ENCODE measurements at regions not wholly inside any gene's neighbourhood (a gene's known extent, or its start where the extent isn't known, plus 50 kb on each side); places are given as distances from the start of the nearest gene placed in this dataset.
"Not testable (repeated sequence)": the region's sequence is repeated elsewhere in the genome, so short reads cannot be mapped to it uniquely, and the experiment has no call there.

DNA sequence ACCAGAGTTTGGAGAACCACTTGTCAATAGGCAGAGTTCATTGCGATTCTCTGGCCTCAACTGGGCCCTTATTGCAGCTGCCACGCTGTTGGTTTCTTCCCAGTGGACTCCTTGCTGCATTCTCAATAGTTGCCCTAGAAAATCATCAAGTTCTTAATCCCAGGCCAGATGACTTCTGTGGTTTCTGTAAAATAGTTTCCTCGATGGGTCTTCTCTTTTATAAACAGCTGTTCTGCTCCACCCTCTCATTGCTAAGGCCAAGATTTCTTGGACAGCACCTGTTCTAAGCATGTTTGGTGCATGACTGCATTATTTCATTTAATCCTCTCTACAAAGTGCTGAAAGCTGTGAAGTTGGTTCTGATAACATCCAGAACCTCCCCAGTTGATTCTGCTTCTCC is 131.0 kb downstream of the BCL2L11 start:
- no peak for DNase-seq (ENCODE audit: low spot score)

DNA sequence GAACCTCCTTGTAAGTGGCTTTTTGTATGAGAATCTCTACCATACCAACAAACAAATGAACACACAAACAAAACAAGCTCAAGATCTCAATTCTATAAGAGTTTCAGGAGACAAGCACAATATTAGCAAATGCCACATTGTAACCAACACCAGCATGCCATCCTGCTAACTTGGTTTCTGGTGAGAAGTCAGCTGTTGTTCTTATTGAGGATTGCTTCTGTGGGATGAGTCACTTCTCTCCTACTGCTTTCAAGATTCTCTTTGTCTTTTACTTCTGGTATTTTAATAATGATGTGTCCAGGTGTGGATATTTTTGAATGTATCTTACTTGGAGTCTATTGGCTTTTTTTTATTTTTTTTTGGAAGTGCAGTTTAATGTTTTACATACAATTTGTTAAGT is 131.7 kb downstream of the BCL2L11 start:
- no peak for DNase-seq (ENCODE audit: low spot score)

DNA sequence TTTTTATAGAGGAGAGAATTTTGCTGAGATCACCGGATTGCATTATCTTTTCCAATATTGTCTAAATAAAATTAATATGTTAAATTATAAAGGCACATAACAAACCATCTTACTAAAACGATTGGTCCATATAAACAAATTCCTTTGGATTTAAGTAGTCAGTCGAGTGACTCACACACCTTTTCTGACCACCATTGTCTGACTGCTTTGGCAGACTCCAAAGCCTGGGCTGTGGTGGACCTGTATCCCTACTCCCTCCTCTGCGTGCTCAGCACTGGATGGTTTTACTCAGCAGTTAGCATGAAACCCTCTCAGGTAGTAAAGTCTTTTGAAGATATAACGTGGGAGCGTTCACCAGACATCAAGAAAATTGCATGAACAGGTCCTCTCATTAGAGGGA is 134.2 kb downstream of the BCL2L11 start:
- not testable (repeated sequence) for DNase-seq (ENCODE audit: low spot score)

DNA sequence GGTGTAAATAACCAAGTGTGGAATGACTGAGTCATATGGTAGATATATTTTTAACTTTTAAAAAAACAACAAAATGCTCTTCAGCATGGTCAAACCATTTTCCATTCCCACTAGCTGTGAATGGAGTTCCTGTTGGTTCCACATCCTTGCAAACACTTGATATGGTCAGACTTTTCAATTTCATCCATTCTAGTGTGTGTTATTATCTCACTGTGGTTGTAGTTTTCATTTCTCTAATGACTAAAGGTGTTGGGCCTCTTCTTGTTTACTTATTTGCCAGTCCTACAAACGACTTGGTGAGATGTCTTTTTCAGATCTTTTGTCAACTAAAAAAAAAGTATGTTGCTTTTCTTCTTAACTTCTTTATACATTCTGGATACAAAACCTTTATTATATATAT is 135.9 kb downstream of the BCL2L11 start:
- not testable (repeated sequence) for DNase-seq (ENCODE audit: low spot score)

DNA sequence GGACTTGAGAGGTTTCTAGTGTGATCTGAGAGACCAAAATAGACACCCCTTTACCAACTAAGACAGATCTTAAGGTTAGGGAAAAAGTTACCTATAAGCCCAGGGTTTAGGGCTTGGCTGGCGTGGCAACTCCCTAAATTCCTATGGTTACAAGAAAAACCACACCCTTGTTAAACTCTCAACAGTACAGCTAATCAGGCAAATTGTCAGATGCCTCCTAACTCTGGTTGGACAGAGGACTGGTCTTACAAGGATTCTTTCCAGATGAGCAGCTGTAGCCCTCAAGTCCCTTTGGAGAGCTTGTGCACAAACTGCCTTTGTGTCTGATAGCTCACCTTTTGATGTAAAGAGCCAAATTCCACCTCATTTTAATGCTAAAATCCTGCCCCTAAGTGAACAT is 136.9 kb downstream of the BCL2L11 start:
- DNase-seq (ENCODE audit: low spot score), result not testable (repeated sequence)

DNA sequence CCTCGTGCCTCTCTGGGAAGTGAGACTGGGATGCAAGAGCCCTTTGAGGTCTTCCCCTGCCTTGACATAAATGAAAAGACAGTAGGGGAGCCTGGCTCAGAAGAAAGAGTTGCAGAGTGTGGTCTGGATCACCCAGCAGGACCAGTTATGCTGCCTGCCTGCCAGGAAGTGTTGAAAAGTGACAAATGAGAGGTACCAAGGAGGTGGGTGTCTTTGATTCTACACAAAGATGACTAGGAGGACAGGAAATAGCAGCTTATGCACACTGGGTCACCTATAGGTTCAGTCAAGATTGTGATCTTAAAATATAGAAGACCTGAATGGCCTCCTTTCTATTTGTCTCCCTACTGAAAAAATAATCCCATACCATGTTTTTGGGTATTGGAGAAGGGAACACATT is 137.6 kb downstream of the BCL2L11 start:
- DNase-seq (ENCODE audit: low spot score), result not testable (repeated sequence)

DNA sequence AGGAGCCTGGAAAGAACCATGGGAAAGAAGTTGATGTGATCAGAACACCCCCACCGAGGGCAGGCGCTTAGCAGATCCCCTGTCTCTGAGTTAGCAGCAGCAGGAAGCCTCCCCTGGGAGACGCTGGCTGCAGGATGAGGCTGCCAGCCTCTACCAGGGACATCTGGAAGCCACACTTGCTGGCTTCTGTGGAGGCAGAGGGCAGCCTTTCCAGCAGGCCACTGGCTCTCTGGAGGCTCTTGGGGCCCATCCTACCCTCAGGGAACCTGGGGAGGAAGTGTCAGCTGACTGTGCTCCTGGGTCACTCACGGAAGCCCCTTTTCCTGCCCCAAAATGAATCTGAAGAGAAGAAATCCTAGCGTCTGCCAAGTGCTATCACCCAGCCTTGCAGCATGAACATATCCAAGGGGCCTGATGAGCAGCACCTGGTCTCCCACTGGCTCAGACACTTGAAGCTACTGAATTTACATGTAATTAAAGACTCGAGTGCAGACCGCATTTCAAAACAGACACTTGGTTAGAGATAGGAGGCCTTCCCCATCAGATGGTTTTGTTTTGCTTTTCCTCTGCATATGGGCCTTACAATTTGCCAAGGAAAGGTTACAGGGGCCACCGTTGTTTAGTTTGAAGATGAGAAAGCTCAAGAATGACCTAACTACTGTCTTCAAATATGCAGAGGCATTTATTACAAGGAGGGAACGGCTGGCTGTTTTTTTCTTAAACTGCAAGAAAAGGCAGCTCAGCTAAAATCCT is 142.1 kb downstream of the BCL2L11 start:
- DNase-seq (ENCODE audit: low spot score), result not testable (repeated sequence)

DNA sequence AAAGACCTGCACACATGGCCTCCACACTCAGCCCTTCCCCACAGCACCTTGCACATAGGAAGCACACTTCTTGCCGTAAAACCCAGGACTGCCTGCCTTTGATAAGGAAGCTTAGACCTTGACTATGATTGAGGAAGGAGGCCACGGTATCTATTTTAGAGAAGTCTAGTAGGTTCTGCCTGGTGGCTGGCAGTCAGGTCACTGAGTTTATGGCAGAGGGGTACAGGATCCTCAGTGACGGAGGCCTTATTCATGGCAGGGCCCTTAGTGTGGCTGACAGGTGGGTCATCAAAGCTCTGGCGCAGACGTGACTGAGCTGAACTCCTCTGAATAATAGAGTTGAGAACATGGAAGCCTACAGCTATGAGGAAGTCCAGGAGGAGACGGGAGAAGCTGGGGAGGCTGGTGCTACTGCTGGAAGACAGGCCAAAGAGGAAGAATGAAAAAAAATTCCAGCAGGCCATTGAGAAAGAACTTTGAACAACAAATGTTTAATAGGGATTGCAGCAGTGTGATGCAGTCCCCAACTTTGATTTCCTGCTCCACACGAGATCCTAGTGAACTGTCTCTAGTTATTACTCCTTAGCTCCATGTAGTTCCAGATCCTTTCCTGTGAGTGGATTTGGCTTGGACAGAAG is 142.8 kb downstream of the BCL2L11 start:
- not testable (repeated sequence) for DNase-seq (ENCODE audit: low spot score)

DNA sequence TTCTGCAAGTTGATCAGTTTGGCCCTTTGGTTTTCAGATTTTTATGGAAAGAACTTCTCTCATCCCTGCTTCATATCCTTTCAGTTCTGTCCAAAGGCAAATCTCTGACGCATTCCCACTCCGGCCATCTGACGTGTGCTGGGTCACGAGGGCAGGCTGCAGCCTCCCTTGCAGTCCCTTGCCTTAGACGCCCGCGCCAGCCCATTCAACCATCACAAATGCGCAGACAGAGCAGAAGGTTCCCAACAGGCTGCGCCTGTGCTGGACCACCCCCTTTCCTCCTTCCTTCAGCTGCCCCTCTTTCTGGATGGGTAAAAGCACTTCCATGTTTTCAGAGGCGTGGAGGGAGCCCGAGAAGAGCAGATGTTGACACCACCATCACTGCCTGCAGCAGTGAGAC is 144.2 kb downstream of the BCL2L11 start:
- not testable (repeated sequence) for DNase-seq (ENCODE audit: low spot score)

DNA sequence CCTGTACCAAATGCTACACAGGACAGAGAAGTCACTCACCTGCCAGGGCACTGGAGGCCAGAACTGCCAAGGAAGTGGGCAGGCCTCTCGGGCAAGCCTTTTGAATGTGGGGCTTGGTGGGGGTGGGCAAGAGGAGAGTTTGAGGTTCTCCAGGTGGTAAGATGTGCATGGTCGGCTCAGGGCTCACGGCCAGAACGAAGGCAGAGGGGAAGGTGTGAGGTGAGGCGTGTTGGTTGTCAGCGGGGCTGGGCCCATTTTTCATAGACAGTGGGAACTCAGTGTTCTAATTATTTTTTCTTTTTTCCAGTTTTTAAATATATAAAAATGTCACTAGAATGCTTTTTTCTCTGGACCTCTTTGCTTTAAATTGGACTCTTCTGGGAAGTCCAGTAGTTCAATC is 145.8 kb downstream of the BCL2L11 start:
- DNase-seq (ENCODE audit: low spot score), result not testable (repeated sequence)

DNA sequence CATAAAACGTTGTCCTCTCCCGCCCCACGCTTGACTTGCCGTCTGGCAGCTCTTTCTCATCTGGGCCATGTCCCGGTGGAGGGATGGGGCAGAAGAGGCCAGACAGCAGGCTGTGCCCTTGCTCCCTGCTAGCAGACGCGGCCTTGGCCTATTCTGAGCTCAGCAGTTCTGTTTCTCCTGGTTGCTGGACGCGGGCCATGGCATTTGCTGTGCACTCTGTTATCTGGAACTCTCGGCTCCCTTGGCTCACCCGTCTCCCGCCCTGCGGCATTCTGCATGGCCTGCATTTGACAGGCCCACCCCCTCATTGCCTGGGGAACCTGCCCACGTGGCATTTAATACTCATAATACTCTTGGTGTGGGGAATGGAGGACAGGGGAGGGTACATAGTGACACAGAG is 146.3 kb downstream of the BCL2L11 start:
- not testable (repeated sequence) for DNase-seq (ENCODE audit: low spot score)

DNA sequence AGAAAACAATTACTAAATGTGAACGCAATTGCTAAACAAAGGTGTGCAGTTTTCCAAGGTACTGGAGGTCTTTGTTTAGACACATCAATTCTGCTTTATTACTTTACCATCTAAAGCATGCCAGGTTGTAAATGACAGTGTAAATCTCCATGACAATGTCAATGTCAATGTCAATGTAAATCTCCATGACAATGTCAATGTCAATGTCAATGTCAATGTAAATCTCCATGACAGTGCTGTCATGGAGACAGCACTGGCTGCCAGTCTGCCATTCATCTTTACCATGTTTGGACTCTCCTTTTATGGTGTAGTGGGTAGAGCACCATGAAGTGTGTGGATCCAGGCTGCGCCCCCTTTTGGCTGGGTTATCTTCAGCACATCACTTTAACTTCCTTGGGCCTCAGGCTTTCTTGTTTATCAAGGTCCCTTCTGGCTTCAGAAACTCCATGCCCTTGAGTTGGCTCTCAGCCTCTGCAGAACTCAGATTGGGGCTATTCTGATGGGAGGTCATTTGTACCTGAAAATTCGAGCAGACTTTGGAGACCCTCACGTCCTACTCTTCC is 149.1 kb downstream of the BCL2L11 start:
- DNase-seq (ENCODE audit: low spot score), result not testable (repeated sequence)

DNA sequence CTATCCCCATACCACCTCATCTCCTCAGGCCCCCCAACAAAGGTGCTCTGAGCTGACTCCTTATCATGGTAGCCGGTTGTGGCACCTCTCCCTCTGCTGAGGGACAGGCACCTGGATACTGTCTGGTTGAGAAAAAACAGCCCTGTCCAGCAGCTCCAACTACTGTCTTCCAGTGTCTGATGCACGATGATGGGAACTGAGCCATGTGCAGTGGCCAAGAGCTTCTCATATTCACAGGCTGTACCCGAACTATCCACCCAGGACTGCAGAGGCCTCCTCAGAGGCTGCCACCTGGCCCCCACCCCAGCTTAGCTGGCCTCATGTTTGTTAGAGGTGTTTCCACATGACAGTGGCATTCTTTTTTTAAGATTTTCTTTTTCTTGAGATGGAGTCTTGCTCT is 149.9 kb downstream of the BCL2L11 start:
- DNase-seq (ENCODE audit: low spot score), result not testable (repeated sequence)

DNA sequence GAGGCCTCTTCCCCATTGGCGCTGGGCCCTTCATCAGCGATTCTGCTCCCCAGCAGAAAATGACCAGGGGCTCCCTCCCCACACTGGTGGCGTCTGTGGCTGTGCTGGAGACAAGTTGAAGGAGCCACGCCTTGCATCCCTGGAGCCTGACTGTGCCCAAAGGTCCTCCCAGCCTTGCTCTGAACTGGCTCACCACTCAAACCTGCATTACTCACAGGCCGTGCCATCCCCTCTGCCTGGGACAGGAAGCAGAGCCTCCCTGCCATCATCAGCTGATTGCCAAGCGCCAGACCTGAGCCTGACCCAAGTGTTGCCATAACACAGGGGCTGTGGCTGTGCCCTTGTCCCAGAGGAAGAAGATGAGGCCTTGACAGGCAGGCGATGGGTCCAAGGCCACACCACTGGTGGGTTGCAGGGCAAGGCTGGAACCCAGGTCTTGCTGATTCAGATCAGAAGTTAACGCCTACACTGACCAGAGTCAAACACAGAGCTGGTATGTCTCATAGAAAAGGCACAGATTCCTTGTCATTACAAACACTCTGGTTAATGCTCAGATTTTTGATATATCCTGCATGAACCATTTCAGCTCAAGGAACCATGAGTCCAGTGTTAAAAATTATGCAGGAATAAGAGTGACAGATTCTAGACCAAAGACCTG is 151.1 kb downstream of the BCL2L11 start:
- not testable (repeated sequence) for DNase-seq (ENCODE audit: low spot score)

DNA sequence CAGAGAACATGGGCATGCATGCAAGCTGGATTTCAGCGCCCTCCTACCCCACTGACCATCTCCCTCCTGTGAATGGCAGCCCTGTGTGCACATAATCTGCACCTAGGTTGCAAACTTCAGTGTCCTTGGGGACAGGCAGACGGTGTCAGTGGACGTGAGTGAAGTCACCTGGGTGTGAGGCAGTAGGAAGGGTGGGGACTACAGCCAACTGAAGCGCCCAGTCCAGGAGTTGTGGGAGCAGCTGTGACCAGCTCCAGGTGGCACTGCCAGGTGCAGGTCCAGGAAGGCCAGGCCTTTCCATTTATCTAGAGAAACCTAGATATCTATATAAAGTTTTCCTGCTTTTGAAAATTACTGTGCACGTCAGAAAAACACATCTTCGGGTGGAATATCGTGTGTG is 152.3 kb downstream of the BCL2L11 start:
- DNase-seq (ENCODE audit: low spot score), result not testable (repeated sequence)

DNA sequence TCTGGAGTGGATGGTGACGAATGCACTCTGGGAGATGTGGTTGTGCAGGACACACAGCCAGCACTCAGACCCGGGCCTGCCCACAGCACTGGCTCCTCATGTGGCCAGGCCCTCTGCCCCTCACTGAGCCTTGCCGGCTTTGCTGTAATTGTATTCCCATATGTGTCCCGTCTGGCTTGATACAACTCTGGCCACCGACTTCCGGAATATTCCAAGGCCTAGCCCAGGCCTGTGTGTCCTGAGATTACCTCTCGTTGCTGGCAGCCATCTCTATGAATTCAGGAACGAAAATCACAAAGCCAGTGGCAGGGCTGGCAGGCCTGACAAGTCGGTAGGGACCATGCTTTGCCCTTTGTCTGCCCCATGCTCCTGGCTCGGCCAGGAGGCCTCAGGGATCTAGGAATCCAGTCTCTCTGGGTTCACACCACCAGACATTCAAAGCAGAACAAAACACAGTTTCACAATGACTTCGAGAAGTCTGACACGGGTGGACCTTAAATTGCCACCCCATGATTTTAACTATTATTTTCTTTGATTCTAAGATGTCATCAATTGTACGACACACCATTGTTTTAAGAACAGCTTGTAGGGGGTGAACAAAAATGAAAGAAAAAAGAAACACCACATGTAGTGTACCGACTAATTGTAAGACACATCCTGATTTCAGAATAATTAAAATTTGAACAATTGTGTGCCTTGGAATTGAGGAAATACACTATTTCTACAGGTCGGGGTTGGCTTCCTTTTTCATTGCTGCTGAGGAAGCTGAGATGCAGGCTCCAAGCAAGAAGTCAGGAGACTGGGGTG is 154.5 kb downstream of the BCL2L11 start:
- DNase-seq (ENCODE audit: low spot score), result not testable (repeated sequence)

DNA sequence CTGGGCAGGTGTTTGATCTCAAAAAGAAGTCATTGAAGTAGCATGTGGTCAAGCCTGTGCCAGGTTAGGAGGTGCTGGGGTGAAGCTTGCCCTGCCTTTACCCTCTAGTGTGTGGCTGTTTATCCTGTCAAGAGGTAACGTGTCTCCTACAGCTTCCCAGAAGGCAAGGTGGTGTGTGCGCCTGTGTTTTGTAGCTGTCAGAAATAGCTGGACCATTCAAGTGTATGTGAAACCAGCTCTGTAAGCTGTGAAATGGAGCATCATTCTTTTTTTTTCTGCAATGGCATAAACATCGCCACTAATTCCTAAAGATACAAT is 155.1 kb downstream of the BCL2L11 start:
- not testable (repeated sequence) for DNase-seq (ENCODE audit: low spot score)

DNA sequence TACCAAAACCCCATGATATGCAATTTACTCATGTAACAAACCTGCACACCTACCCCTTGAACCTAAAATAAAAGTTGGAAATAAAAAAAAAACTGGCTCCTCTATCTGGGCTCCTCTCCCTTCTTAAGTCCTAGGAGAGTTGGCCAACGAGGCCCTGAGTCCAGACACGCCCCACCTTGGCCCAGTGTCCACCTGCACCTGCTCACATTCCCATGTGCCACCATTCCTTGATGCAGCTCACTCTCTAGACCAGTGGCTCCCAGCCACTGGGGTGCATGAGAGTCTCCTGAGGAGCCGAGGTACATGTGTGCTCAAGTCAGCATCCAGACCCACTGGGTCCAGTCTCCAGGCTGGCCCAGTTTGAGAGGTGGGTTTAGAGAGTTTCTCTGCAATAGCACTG is 157.4 kb downstream of the BCL2L11 start:
- DNase-seq (ENCODE audit: low spot score), result not testable (repeated sequence)

DNA sequence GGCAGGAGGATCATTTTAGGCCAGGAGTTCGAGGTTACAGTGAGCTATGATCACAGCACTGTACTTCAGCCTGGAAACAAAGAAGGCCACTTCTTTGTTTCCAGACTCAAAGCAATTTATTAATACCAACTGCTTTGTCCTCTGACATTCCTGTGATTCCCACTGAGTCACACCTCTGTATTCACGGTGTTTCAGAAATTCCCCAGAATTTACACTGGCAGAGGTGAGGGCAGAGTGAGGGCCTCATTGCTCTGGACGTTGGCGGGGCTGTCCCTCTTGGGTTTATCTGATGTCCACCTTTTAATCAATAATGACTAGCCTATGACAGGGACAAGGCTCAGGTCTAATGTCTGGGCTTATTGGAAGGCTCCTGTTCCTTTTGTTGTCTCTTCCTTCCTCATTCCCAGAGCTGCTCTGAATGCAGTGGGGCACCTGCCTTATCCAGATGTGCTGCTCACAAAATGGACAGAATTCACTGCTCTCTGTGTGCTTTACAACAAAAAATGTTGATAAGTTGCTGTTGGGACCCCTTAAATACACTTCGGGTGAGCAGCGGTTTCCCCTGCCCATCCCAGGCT is 160.1 kb downstream of the BCL2L11 start:
- DNase-seq (ENCODE audit: low spot score), result not testable (repeated sequence)

DNA sequence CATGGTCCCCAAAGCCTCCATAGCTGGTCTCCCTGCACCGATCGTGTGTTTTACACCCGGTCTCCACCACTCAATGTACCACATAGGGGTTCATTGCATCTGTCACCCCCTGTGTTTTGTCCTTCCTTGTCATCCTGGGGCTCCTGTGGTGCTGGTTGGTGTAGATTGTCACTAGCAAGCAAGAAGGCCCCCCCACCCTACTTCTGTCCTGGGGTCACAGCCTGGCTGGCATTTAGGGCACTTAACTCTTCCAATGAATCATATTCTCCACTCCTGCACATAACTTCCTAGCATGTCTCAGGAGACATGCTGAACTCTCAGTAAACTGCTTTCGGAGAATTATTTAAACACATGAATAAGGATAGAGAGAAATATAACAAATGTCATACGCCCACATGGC is 161.4 kb downstream of the BCL2L11 start:
- DNase-seq (ENCODE audit: low spot score), result not testable (repeated sequence)
